ENCODE measurements at regions not wholly inside any gene's neighbourhood (a gene's known extent, or its start where the extent isn't known, plus 50 kb on each side); places are given as distances from the start of the nearest gene placed in this dataset.
"Not testable (repeated sequence)": the region's sequence is repeated elsewhere in the genome, so short reads cannot be mapped to it uniquely, and the experiment has no call there.

GRCh38 chr12:47382305-47382704 lies 302.5 kb upstream of the AMIGO2 start:
- H3K27ac ChIP-seq = no peak overlapping the region
- DNase-seq (ENCODE audit: low read depth, low spot score) = no peak

DNA sequence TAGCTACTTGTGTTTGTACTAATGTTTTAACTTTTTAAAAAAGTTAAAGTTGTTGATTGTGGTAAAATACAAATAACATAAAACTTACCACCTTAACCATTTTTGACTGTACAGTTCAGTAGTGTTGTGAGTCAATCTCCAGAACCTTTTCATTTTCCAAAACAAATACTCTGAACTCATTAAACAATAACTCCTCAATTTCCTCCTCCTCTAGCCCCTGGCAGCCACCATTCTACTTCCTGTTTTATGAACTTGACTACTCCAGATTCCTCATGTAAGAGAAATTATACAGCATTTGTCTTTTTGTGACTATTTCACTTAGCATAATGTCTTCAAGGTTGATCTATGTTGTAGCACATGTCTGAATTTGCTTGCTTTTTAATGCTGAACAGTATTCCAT lies 299.1 kb upstream of the AMIGO2 start:
- DNase-seq (ENCODE audit: low read depth, low spot score) = no peak
- H3K27ac ChIP-seq = peak overlapping the region; percentile 57

DNA sequence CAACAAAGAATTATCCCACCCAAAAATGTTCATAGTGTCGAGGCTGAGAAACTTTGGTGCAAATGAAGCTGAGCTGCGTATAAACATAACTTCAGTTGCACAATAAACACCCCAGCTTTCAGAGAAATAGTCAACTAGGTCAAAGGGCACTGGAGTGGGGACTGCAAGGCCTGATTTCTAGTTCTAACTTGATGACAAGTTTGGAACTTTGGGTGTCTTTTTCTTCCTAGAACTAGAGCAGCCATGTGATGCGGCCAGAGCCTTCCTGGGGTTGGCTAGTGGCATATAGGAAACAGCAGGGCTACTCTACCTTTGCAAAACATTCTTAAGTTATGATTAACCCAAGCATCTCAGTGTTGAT lies 298.4 kb upstream of the AMIGO2 start:
- DNase-seq (ENCODE audit: low read depth, low spot score) = no peak
- peak overlapping the region; percentile 57 for H3K27ac ChIP-seq

DNA sequence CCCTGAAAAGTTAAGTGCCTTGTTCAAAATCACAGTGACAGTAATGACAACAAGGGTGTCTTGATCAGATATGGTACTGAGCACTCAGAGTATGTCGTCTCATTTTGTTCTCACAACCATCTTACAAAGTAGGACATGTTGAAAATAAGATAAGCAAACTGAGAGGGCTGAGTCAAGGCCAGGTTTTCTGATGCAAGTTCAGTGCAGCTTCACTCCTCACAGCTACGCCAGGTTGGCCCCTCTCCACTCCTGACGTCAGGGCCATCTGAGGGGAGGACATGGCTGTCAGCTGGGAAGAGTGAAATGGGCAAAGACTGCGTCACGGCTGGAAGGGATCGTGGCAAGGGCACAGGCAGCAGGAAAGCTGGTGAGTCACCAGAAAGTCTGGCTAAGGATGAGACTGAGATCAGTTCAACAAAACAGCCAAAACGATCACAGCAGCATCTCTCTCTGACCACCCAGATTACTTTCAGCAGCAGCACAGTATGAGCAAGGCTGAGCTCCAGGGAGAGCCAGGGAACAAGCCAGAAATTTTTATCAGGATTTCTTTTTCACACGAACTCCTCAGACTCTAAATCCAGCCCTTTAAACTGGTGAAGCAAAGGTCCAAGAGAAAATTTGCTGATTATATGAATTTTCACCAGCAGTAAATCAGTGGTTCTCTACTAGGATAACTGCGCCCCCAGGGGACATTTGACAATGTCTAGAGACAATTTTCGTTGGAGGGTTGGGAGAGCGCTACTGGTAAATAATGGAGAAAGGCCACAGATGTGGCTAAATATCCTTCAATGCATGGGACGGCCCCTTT lies 297.9 kb upstream of the AMIGO2 start:
- peak; percentile 88 for DNase-seq (ENCODE audit: low read depth, low spot score)
- H3K27ac ChIP-seq = peak overlapping the region; percentile 57

DNA sequence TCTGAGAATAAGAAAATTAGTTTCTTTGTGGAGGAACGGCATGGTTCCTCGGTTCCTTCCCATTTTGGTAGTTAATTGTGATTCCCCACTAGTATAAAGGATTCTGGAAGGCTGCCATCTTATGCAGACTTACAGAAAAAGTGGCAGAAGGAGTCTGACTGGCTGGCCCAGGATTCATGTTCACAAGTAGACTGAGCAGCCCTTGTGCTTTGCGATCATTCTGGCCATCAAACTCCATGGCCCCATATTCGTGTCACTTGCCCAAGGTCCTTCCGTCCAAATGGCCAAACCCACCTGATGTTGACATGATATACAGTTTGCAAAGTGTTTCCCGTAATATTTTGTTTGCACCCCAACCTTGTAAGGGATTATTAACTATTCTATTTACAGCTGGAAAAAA lies 297.2 kb upstream of the AMIGO2 start:
- DNase-seq (ENCODE audit: low read depth, low spot score) = no peak
- peak overlapping the region; percentile 57 for H3K27ac ChIP-seq

- H3K27ac ChIP-seq = no peak overlapping the region
- no peak for DNase-seq (ENCODE audit: low read depth, low spot score)
Observed at GRCh38 chr12:47373554-47374150, 293.9 kb upstream of the AMIGO2 start.

- peak; percentile 26 for DNase-seq (ENCODE audit: low read depth, low spot score)
- no peak overlapping the region for H3K27ac ChIP-seq
Observed at GRCh38 chr12:47370421-47370820, 290.7 kb upstream of the AMIGO2 start.

DNA sequence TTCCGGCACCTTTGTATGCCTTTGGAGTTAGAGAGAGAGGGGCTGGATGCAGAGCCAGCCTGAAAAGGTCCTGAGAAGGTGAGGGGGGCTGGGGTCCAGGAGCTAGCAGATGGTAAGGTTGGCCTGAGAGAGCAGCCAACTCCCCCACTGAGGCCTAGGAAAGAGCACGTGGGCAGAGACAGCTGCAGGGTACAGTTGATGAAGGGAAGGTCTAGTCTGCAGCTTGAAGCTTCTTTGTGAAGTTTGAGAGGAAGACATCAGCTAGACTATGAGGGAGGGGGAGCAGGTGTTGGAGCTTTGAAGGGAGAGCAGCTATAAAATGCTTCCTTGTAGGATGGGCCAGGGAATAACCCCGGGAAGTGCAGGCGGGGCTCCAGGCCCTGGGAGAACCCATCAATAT lies 289.3 kb upstream of the AMIGO2 start:
- no peak overlapping the region for H3K27ac ChIP-seq
- no peak for DNase-seq (ENCODE audit: low read depth, low spot score)

DNA sequence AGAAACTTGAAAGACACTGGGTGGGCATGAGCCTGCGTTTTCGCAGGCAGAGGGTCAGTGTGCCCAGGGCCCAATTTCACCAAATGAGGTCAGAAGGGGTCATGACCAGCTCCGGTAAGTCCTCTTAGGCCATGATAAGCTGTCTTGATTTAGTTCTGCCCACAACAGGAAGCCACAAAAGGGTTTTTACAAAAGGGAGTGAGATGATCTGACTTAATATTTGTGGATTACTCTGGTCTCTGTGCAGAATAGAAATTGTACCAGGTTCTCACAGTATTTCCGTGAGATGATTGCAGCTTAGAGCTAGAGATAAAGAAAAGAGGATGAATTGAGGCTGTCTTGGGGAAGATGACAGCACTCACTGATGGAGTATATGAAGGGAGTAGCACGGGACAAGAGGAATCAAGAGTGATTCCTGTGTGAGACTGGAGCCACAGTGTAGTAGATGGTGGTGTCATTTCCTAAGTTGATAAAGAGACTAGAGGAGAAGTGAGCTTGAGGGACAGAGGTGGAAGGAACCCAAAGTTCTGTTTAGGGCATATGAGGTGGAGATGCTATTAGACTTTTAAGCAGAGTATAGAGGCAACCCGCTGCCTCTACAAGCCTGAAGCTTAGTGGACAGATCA lies 288.3 kb upstream of the AMIGO2 start:
- no peak for DNase-seq (ENCODE audit: low read depth, low spot score)
- no peak overlapping the region for H3K27ac ChIP-seq

GRCh38 chr12:47366579-47366978 lies 286.8 kb upstream of the AMIGO2 start:
- DNase-seq (ENCODE audit: low read depth, low spot score) = no peak
- no peak overlapping the region for H3K27ac ChIP-seq

- no peak for DNase-seq (ENCODE audit: low read depth, low spot score)
- H3K27ac ChIP-seq = no peak overlapping the region
Observed at GRCh38 chr12:47366157-47366556, 286.4 kb upstream of the AMIGO2 start.

DNA sequence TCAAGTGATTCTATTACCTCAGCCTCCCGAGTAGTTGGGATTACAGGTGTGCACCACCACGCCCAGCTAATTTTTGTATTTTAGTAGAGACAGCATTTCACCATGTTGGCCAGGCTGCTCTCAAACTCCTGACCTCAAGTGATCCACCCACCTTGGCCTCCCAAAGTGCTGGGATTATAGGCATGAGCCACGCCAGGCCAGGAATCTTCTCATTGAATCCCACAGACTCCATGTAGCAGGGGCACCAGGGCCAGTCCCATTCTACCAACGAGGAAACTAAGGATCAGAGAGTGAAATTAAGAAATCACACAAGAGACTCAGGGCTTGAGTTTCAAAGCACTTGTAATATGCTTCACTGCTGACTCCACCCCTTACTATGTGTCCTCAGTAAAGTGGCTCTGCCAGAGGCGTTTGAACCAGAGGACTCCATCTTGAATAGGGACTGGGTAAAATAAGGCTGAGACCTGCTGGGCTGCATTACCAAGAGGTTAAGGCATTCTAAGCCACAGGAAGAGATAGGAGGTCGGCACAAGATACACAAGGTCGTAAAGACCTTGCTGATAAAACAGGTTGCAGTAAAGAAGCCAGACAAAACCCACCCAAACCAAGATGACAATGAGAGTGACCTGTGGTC lies 285.8 kb upstream of the AMIGO2 start:
- not testable (repeated sequence) for H3K27ac ChIP-seq; DNase-seq (ENCODE audit: low read depth, low spot score)

- DNase-seq (ENCODE audit: low read depth, low spot score) = no peak
- no peak overlapping the region for H3K27ac ChIP-seq
Observed at GRCh38 chr12:47364261-47364660, 284.5 kb upstream of the AMIGO2 start.

DNA sequence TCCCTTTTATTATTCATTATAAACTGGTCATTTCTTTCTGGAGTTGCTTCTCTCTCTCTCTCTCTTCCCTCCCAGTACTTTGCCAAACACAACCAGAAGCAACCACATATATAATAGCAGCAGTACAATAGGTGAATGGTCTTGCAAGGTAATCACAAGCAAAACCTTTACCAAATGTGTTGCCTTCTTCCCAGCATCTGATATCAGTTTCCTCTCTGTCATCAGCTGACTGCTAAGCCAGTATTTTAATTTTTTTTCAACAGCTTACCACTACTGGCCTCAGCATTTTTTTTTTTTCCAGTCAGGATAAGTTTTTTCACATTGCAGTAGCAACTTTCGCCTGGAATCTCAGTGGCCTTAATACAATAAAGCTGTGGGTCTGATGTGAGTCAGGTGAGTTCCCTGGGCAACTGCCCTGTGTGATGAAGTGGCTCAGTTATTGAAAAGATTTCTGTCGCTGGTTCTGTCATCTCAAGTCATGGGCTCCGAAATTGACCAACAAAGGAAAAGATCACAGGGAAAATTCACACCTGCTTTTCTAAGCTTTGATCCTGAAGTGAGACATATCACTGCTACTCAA lies 282.5 kb upstream of the AMIGO2 start:
- no peak overlapping the region for H3K27ac ChIP-seq

GRCh38 chr12:47361389-47362021 lies 281.7 kb upstream of the AMIGO2 start:
- peak overlapping the region; percentile 63 for H3K27ac ChIP-seq
- no peak for DNase-seq (ENCODE audit: low read depth, low spot score)

More for the DNA sequence above, 282.5 kb upstream of the AMIGO2 start:
- DNase-seq (ENCODE audit: low read depth, low spot score) = no peak

DNA sequence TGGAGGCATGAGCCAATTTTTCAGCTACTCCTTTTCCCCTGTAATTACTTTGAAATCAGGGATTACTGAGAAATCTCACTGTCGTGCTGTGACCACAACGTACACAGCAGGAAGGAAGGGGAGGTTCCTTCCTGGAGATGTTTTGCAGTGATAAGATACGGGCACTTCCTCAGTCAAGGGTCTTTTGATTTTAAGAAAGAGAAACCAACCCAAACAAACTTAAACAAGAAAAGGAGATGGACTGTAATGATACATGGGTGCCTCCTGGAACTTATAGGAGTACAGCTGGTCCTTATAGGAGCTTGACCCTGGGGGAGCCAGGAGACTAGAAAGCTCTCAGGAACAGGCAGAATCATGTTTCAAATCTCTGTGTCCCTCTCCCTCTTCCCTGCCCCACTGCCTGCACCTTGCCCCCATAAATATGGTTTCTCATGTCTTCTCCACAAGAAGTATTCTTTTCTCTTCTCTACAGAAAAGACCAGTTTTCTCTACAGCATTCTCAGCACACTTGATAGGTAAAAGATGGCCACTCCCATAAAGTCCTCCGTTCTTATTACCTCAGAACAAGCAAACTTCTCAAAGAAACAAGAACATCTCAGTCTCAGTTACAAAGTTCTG lies 281.1 kb upstream of the AMIGO2 start:
- peak overlapping the region; percentile 63 for H3K27ac ChIP-seq
- no peak for DNase-seq (ENCODE audit: low read depth, low spot score)

- no peak overlapping the region for H3K27ac ChIP-seq
- DNase-seq (ENCODE audit: low read depth, low spot score) = no peak
Observed at GRCh38 chr12:47360093-47360480, 280.3 kb upstream of the AMIGO2 start.

DNA sequence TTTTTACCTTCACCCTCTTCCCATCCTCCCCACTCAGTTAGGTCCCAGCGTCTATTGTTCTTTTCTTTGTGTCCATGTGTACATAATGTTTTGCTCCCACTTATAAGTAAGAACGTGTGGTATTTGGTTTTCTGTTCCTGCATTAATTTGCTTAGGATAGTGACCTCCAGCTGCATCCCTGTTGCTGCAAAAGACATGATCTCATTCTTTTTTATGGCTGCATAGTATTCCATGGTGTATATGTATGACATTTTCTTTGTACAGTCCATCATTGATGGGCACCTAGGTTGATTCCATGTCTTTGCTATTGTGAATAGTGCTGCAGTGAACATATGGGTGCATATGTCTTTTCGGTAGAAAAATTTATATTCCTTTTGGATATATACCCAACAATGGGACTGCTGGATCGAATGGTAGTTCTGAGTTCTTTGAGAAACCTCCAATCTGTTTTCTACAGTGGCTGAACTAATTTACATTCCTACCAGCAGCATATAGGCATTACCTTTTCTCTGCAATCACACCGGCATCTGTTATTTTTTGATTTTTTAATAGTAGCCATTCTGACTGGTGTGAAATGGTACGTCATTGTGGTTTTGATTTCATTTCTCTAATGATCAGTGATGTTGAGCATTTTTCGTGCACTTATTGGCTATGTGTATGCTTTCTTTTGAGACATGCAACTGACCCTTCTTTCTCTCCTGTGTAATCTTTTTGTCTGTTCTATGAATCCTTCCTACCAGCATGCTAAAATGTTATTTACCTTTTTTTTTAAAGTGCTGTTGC lies 279.7 kb upstream of the AMIGO2 start:
- no peak for DNase-seq (ENCODE audit: low read depth, low spot score)
- no peak overlapping the region for H3K27ac ChIP-seq

GRCh38 chr12:47357006-47357405 lies 277.2 kb upstream of the AMIGO2 start:
- not testable (repeated sequence) for DNase-seq (ENCODE audit: low read depth, low spot score); H3K27ac ChIP-seq

Measured in epithelial cell of prostate (primary cell).